MCF 10A (cell line): ENCODE measurements at regions not wholly inside any gene's neighbourhood (a gene's known extent, or its start where the extent isn't known, plus 50 kb on each side); places are given as distances from the start of the nearest gene placed in this dataset.

Experiments
- BruUV-seq: library from RNA; stranded (reverse); fragments of 400-500 nt; replicated peaks from 2 replicates; lab custom pipeline; 2021; lab: Mats Ljungman, UMichigan
- CTCF ChIA-PET: fragments of 300-600 bp; sonication (Branson Sonifier 250); formaldehyde crosslinking; extraction: SDS; loops from one replicate; lab custom pipeline; 2021; ENCODE audit warnings: antibody characterized with exemption, inconsistent platforms; lab: Yijun Ruan, JAX
- POLR2A ChIA-PET: fragments of 300-600, 350-650 bp; sonication (Branson Sonifier 250); formaldehyde crosslinking; extraction: SDS; loops from one replicate; lab custom pipeline; 2020; ENCODE audit warnings: antibody characterized with exemption, inconsistent platforms; lab: Yijun Ruan, JAX
- DNase-seq: peaks from one replicate; pipeline ENCODE4 v3.0.0-alpha.2; 2018; ENCODE audit not compliant: unreplicated experiment
- H3K27ac Mint-ChIP-seq: one replicate; pipeline ENCODE4 v1.8.0; 2022; ENCODE audit warnings: mild to moderate bottlenecking, low read depth, mixed read lengths; ENCODE audit not compliant: unreplicated experiment
- H3K27me3 Mint-ChIP-seq: one replicate; pipeline ENCODE4 v1.8.0; 2022; ENCODE audit warnings: mixed read lengths; ENCODE audit not compliant: insufficient read depth, unreplicated experiment
- H3K36me3 Mint-ChIP-seq: one replicate; pipeline ENCODE4 v1.8.0; 2022; ENCODE audit warnings: mild to moderate bottlenecking, moderate library complexity, mixed read lengths; ENCODE audit not compliant: insufficient read depth, unreplicated experiment
- H3K4me1 Mint-ChIP-seq: one replicate; pipeline ENCODE4 v1.8.0; 2022; ENCODE audit warnings: mixed read lengths; ENCODE audit not compliant: insufficient read depth, unreplicated experiment
- H3K4me3 Mint-ChIP-seq: one replicate; pipeline ENCODE4 v1.8.0; 2022; ENCODE audit warnings: mild to moderate bottlenecking, moderate library complexity, mixed read lengths; ENCODE audit not compliant: unreplicated experiment
- H3K9me3 Mint-ChIP-seq: one replicate; pipeline ENCODE4 v1.8.0; 2022; ENCODE audit warnings: mixed read lengths; ENCODE audit not compliant: unreplicated experiment
- CTCF ChIP-seq: fragments of 200-600 bp; IDR thresholded peaks from one replicate; pipeline ENCODE4 v1.8.0; 2022; ENCODE audit warnings: antibody characterized with exemption, mild to moderate bottlenecking; ENCODE audit not compliant: unreplicated experiment
- intact Hi-C: fragments of 100-400 bp; cut with micrococcal nuclease; formaldehyde crosslinking; loops from 2 replicates; pipeline ENCODE4 v1.14.1; 2022

- no peaks in the 10 kb centered on the region for H3K36me3 Mint-ChIP-seq
These were observed 509.0 kb downstream of the BCL11A start for GRCh38 chr2:60044484-60044883.

GRCh38 chr2:60042023-60042422 lies 511.4 kb downstream of the BCL11A start:
- no peak overlapping the region for H3K4me3 Mint-ChIP-seq
- ChIA-PET POLR2A (interaction anchor here (0.7 kb wide), 1 partner anchor 38 kb away, joined by 3 read pairs; no protein-coding TSS in a partner anchor), CTCF (interaction anchor here (0.7 kb wide), 1 partner anchor 19 kb away, joined by 3 read pairs; no protein-coding TSS in a partner anchor)
- H3K27ac Mint-ChIP-seq = no peak overlapping the region
- H3K27me3 Mint-ChIP-seq = no peaks in the 10 kb centered on the region
- H3K36me3 Mint-ChIP-seq = no peaks in the 10 kb centered on the region
- intact Hi-C loops = no loop called here
- no peak for TF ChIP-seq CTCF
- DNase-seq = no peak
- BruUV-seq = no TSS peak
- no peaks in the 10 kb centered on the region for H3K9me3 Mint-ChIP-seq
- H3K4me1 Mint-ChIP-seq = no peaks in the 10 kb centered on the region

More at GRCh38 chr2:60044484-60044883, 509.0 kb downstream of the BCL11A start:
- Mint-ChIP-seq H3K27me3 (no peaks in the 10 kb centered on the region), H3K4me1 (no peaks in the 10 kb centered on the region), H3K4me3 (no peak overlapping the region), H3K9me3 (no peaks in the 10 kb centered on the region), H3K27ac (no peak overlapping the region)
- BruUV-seq = no TSS peak
- CTCF ChIA-PET = interaction anchor here (0.6 to 0.7 kb wide), 2 partner anchors 220 to 238 kb away, joined by 3 read pairs; no protein-coding TSS in a partner anchor
- no peak for TF ChIP-seq CTCF
- intact Hi-C loops = no loop called here
- no peak for DNase-seq
- POLR2A ChIA-PET = no interaction called here

GRCh38 chr2:60033325-60033724 lies 520.1 kb downstream of the BCL11A start:
- H3K9me3 Mint-ChIP-seq = no peaks in the 10 kb centered on the region
- TF ChIP-seq CTCF = no peak
- intact Hi-C loops = no loop called here
- POLR2A ChIA-PET = no interaction called here
- CTCF ChIA-PET = no interaction called here
- H3K4me1 Mint-ChIP-seq = peaks cover 5% of the 10 kb centered on the region
- no peak for DNase-seq
- no peaks in the 10 kb centered on the region for H3K36me3 Mint-ChIP-seq
- no peaks in the 10 kb centered on the region for H3K27me3 Mint-ChIP-seq
- no peak overlapping the region for H3K27ac Mint-ChIP-seq
- H3K4me3 Mint-ChIP-seq = no peak overlapping the region
- BruUV-seq = no TSS peak

GRCh38 chr2:60029566-60029883 lies 523.9 kb downstream of the BCL11A start:
- Mint-ChIP-seq H3K27ac (no peak overlapping the region), H3K9me3 (no peaks in the 10 kb centered on the region), H3K36me3 (no peaks in the 10 kb centered on the region), H3K4me1 (peaks cover 5% of the 10 kb centered on the region), H3K27me3 (no peaks in the 10 kb centered on the region), H3K4me3 (no peak overlapping the region)
- CTCF ChIA-PET = interaction anchor here (0.7 kb wide), 1 partner anchor 1224 kb away, joined by 3 read pairs; no protein-coding TSS in a partner anchor
- no TSS peak for BruUV-seq
- POLR2A ChIA-PET = interaction anchor here (0.8 kb wide), 1 partner anchor 146 kb away, joined by 3 read pairs; no protein-coding TSS in a partner anchor
- intact Hi-C loops = no loop called here
- TF ChIP-seq CTCF = no peak
- no peak for DNase-seq
